HepG2 (cell line): ENCODE measurements at regions not wholly inside any gene's neighbourhood (a gene's known extent, or its start where the extent isn't known, plus 50 kb on each side); places are given as distances from the start of the nearest gene placed in this dataset.

Source experiments
- ATAC-seq: fragments of 200-7000 bp; cut with Tn5 transposase; 3 replicates; pipeline ENCODE4 v1.9.1; 2020; ENCODE audit warnings: mild to moderate bottlenecking, moderate library complexity
- BruUV-seq: library from RNA; stranded (reverse); fragments of 400-500 nt; replicated peaks from 2 replicates; lab custom pipeline; 2021; lab: Mats Ljungman, UMichigan
- CTCF ChIA-PET: fragments of 300-600 bp; formaldehyde crosslinking; extraction: SDS; loops from one replicate; lab custom pipeline; 2021; ENCODE audit warnings: low total read pairs, inconsistent platforms, low intra/inter-chr PET ratio; lab: Yijun Ruan, JAX
- POLR2A ChIA-PET: fragments of 350-600 bp; sonication (Branson Sonifier 250); formaldehyde crosslinking; loops from one replicate; lab custom pipeline; 2020; ENCODE audit warnings: antibody characterized with exemption, inconsistent platforms; lab: Yijun Ruan, JAX
- DNase-seq: peaks from one replicate; pipeline ENCODE4 v3.0.0-alpha.2; 2015; ENCODE audit warnings: low spot score
- FAIRE-seq: peaks from 3 replicates; lab custom pipeline; 2011; peaks lifted over from hg19 to GRCh38; lab: Jason Lieb, UNC
- H2AFZ ChIP-seq: one replicate; pipeline ENCODE4 v1.6.1; 2011; ENCODE audit warnings: low read length, inconsistent platforms
- H3K27ac ChIP-seq: fragments of 300-600 bp; 3 replicates; pipeline ENCODE4 v1.8.0; 2011; ENCODE audit warnings: mixed run types, mild to moderate bottlenecking, mixed read lengths, low read length, inconsistent platforms; ENCODE audit not compliant: insufficient read depth; ENCODE audit errors: extremely low read length
- H3K27me3 ChIP-seq, 2 experiments: fragments of 200-600 bp in 1 of 2; 2 replicates in 1 of 2; 3 replicates in 1 of 2; pipeline versions ENCODE4 v1.6.0 to v1.8.0; 2011; ENCODE audit warnings: low read length in 2 of 2, mild to moderate bottlenecking in 2 of 2, moderate library complexity in 2 of 2, inconsistent platforms in 1 of 2; ENCODE audit not compliant: insufficient read depth in 2 of 2, control insufficient read depth in 1 of 2
- H3K36me3 ChIP-seq, 2 experiments: fragments of 200-600 bp in 1 of 2; replicated peaks in 1 of 2; 2 replicates in 1 of 2; 3 replicates in 1 of 2; pipeline versions ENCODE4 v1.5.1 to v1.8.0; 2011; ENCODE audit warnings: low read length in 2 of 2, inconsistent platforms in 1 of 2; ENCODE audit not compliant: insufficient read depth in 2 of 2, control insufficient read depth in 1 of 2
- H3K4me1 ChIP-seq: 2 replicates; pipeline ENCODE4 v1.5.1; 2012; ENCODE audit warnings: low read length, inconsistent platforms; ENCODE audit not compliant: insufficient read depth
- H3K4me2 ChIP-seq: 2 replicates; pipeline ENCODE4 v1.6.0; 2011; ENCODE audit warnings: low read depth, low read length, inconsistent platforms
- H3K4me3 ChIP-seq, 3 experiments: fragments of 200-600 bp in 1 of 3; sonication (generic), shearing (Covaris generic) in 1 of 3; replicated peaks in 1 of 3; 2 replicates each; pipeline ENCODE4 v1.5.1; 2011 to 2016; ENCODE audit warnings: low read length in 3 of 3, inconsistent platforms in 2 of 3, low read depth in 2 of 3, mild to moderate bottlenecking in 2 of 3, control low read depth in 1 of 3, mixed read lengths in 1 of 3; ENCODE audit not compliant: insufficient read depth in 1 of 3
- H3K79me2 ChIP-seq: one replicate; pipeline ENCODE4 v1.6.1; 2011; ENCODE audit warnings: low read length, inconsistent platforms; ENCODE audit not compliant: insufficient read depth
- H3K9ac ChIP-seq: 2 replicates; pipeline ENCODE4 v1.6.0; 2011; ENCODE audit warnings: mild to moderate bottlenecking, low read depth, low read length, inconsistent platforms; ENCODE audit not compliant: insufficient read depth
- H3K9me3 ChIP-seq: 2 replicates; pipeline ENCODE4 v1.5.1; 2012; ENCODE audit warnings: mild to moderate bottlenecking, low read length
- H4K20me1 ChIP-seq: 2 replicates; pipeline ENCODE4 v1.6.0; 2011; ENCODE audit warnings: inconsistent platforms, mild to moderate bottlenecking, low read length, moderate library complexity; ENCODE audit not compliant: insufficient read depth
- FOXA1 ChIP-seq, 2 experiments: fragments of 450-650 bp in 1 of 2; sonication (generic) in 1 of 2; formaldehyde crosslinking in 1 of 2; IDR thresholded peaks; 2 replicates each; pipeline versions ENCODE4 v1.4.0 to v1.6.1; 2016 to 2020; ENCODE audit warnings: missing genetic modification reagents in 1 of 2
- MYC ChIP-seq: sonication (generic); formaldehyde crosslinking; IDR thresholded peaks from 2 replicates; pipeline ENCODE4 v1.9.0; 2021; ENCODE audit warnings: missing genetic modification reagents, borderline replicate concordance
- WGBS: methylation state at CpG from one replicate; pipeline ENCODE4 v1.1.6; 2017; ENCODE audit warnings: low lambda C conversion rate; 5-methylcytosine and 5-hydroxymethylcytosine counted together
- in situ Hi-C: cut with HindIII; loops from 2 replicates; pipeline ENCODE4 v1.10.0; 2017; ENCODE audit warnings: low pct_unique_long_range_greater_than_20kb; ENCODE audit not compliant: extremely low pct_ligation_motif_present
- intact Hi-C: fragments of 100-400 bp; cut with micrococcal nuclease; formaldehyde crosslinking; loops from one replicate; pipeline ENCODE4 v1.10.0; 2022; ENCODE audit not compliant: unreplicated experiment
- TF ChIP-seq, protein P1 (sequence below): sonication (generic); formaldehyde crosslinking; IDR thresholded peaks from 2 replicates; pipeline ENCODE4 v1.5.0; 2020; ENCODE audit warnings: missing genetic modification reagents, mild to moderate bottlenecking, borderline replicate concordance
- TF ChIP-seq, protein P2 (sequence below): sonication (generic); formaldehyde crosslinking; IDR thresholded peaks from 2 replicates; pipeline ENCODE4 v1.4.0; 2020; ENCODE audit warnings: missing genetic modification reagents, borderline replicate concordance

DNA sequence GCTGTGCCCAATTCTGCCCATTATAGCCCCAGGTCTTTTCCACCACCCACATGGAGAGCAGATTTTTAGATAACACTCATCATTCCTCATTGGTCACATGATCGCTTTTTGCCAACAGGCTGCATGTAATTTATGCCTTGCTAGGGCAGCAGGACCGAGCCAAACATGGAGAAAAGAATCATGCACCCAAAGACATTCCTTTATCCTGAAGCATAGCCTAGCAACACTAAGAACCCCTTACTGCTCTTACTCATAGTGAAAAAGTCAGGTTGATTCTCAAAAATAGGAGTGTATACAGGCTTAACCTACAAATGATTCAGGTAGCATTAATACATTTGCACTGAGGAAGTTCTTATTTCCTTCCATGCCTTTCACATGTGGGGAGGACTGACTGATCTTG, 765.5 kb downstream of the NLGN4Y start:
- POLR2A ChIA-PET, result no interaction called here
- Histone ChIP-seq H3K4me1 (no peaks in the 10 kb centered on the region), H3K27me3 (no peaks in the 10 kb centered on the region), H3K27ac (no peak overlapping the region), H2AFZ (no peak overlapping the region), H3K9me3 (no peaks in the 10 kb centered on the region), H3K4me3 (no peak overlapping the region), H4K20me1 (no peaks in the 10 kb centered on the region), H3K9ac (no peak overlapping the region), H3K36me3 (no peaks in the 10 kb centered on the region), H3K79me2 (no peaks in the 10 kb centered on the region), H3K4me2 (no peak overlapping the region)
- TF ChIP-seq, protein P1, sequence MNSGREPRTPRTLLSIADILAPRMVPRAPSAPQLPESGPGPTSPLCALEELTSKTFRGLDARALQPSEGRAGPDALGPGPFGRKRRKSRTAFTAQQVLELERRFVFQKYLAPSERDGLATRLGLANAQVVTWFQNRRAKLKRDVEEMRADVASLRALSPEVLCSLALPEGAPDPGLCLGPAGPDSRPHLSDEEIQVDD (CRISPR knock-in tag), result no peak
- TF ChIP-seq, protein P2, sequence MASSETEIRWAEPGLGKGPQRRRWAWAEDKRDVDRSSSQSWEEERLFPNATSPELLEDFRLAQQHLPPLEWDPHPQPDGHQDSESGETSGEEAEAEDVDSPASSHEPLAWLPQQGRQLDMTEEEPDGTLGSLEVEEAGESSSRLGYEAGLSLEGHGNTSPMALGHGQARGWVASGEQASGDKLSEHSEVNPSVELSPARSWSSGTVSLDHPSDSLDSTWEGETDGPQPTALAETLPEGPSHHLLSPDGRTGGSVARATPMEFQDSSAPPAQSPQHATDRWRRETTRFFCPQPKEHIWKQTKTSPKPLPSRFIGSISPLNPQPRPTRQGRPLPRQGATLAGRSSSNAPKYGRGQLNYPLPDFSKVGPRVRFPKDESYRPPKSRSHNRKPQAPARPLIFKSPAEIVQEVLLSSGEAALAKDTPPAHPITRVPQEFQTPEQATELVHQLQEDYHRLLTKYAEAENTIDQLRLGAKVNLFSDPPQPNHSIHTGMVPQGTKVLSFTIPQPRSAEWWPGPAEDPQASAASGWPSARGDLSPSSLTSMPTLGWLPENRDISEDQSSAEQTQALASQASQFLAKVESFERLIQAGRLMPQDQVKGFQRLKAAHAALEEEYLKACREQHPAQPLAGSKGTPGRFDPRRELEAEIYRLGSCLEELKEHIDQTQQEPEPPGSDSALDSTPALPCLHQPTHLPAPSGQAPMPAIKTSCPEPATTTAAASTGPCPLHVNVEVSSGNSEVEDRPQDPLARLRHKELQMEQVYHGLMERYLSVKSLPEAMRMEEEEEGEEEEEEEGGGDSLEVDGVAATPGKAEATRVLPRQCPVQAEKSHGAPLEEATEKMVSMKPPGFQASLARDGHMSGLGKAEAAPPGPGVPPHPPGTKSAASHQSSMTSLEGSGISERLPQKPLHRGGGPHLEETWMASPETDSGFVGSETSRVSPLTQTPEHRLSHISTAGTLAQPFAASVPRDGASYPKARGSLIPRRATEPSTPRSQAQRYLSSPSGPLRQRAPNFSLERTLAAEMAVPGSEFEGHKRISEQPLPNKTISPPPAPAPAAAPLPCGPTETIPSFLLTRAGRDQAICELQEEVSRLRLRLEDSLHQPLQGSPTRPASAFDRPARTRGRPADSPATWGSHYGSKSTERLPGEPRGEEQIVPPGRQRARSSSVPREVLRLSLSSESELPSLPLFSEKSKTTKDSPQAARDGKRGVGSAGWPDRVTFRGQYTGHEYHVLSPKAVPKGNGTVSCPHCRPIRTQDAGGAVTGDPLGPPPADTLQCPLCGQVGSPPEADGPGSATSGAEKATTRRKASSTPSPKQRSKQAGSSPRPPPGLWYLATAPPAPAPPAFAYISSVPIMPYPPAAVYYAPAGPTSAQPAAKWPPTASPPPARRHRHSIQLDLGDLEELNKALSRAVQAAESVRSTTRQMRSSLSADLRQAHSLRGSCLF, result no peak
- TF ChIP-seq MYC (CRISPR knock-in tag) (no peak), FOXA1 (IDR thresholded peaks at IDR 0.05) (no peak), FOXA1 (CRISPR knock-in tag; IDR thresholded peaks at IDR 0.05) (no peak)
- ATAC-seq (no peak), DNase-seq (no peak), FAIRE-seq (no peak)
- no TSS peak for BruUV-seq
- intact Hi-C loops (no loop called here), in situ Hi-C loops (loop anchor here (25.0 kb wide), 1 partner anchor 103 kb away; no protein-coding TSS in a partner anchor)
- WGBS, result 0% methylated on average over 1 of the region's 2 CpGs
- CTCF ChIA-PET, result no interaction called here
